Caco-2 (cell line): ENCODE measurements at regions not wholly inside any gene's neighbourhood (a gene's known extent, or its start where the extent isn't known, plus 50 kb on each side); places are given as distances from the start of the nearest gene placed in this dataset.

Experiments
- BruUV-seq: library from RNA; stranded (reverse); fragments of 400-500 nt; replicated peaks from 2 replicates; lab custom pipeline; 2021; lab: Mats Ljungman, UMichigan
- CTCF ChIA-PET: fragments of 300-600 bp; sonication (Branson Sonifier 250); formaldehyde crosslinking; loops from one replicate; lab custom pipeline; 2022; ENCODE audit warnings: antibody characterized with exemption; lab: Charles Lee
- POLR2A ChIA-PET: fragments of 300-600 bp; sonication (Branson Sonifier 250); formaldehyde crosslinking; loops from one replicate; lab custom pipeline; 2022; ENCODE audit warnings: antibody characterized with exemption; lab: Charles Lee
- DNase-seq, 2 experiments: peaks; one replicate each; pipeline versions ENCODE4 v3.0.0 to v3.0.0-alpha.2; 2020 to 2022
- H3K27me3 ChIP-seq: replicated peaks from 2 replicates; pipeline ENCODE4 v1.6.0; 2011; ENCODE audit warnings: low read length; ENCODE audit not compliant: control insufficient read depth, insufficient read depth
- H3K36me3 ChIP-seq: 2 replicates; pipeline ENCODE4 v1.5.1; 2011; ENCODE audit warnings: low read length; ENCODE audit not compliant: control insufficient read depth, insufficient read depth
- H3K4me1 ChIP-seq: fragments of 250-450 bp; sonication (Bioruptor Pico); 2 replicates; pipeline ENCODE4 v1.5.1; 2020; ENCODE audit warnings: mild to moderate bottlenecking
- H3K4me3 ChIP-seq: 2 replicates; pipeline ENCODE4 v1.5.1; 2011; ENCODE audit warnings: low read depth, mild to moderate bottlenecking, control low read depth, low read length
- H3K9me3 ChIP-seq: fragments of 250-450 bp; sonication (Bioruptor Pico); 2 replicates; pipeline ENCODE4 v1.5.1; 2020; ENCODE audit warnings: mild to moderate bottlenecking, moderate library complexity
- H3K27ac Mint-ChIP-seq: one replicate; pipeline ENCODE4 v1.8.0; 2022; ENCODE audit warnings: mixed read lengths; ENCODE audit not compliant: unreplicated experiment
- H3K27me3 Mint-ChIP-seq: one replicate; pipeline ENCODE4 v1.8.0; 2022; ENCODE audit warnings: mixed read lengths; ENCODE audit not compliant: insufficient read depth, unreplicated experiment
- H3K36me3 Mint-ChIP-seq: one replicate; pipeline ENCODE4 v1.8.0; 2022; ENCODE audit warnings: mild to moderate bottlenecking, mixed read lengths; ENCODE audit not compliant: insufficient read depth, unreplicated experiment
- H3K4me1 Mint-ChIP-seq: one replicate; pipeline ENCODE4 v1.8.0; 2022; ENCODE audit warnings: low read depth, mixed read lengths; ENCODE audit not compliant: unreplicated experiment
- H3K4me3 Mint-ChIP-seq: one replicate; pipeline ENCODE4 v1.8.0; 2022; ENCODE audit warnings: mild to moderate bottlenecking, moderate library complexity, mixed read lengths; ENCODE audit not compliant: unreplicated experiment
- H3K9me3 Mint-ChIP-seq: one replicate; pipeline ENCODE4 v1.8.0; 2022; ENCODE audit warnings: mixed read lengths; ENCODE audit not compliant: unreplicated experiment
- CTCF ChIP-seq, 2 experiments: fragments of 200-600 bp in 1 of 2; IDR thresholded peaks; 1 replicate in 1 of 2; 2 replicates in 1 of 2; pipeline versions ENCODE4 v1.5.1 to v1.8.0; 2011 to 2022; ENCODE audit warnings: antibody characterized with exemption in 1 of 2, control low read depth in 1 of 2, inconsistent platforms in 1 of 2, low read depth in 1 of 2, low read length in 1 of 2, mild to moderate bottlenecking in 1 of 2, moderate library complexity in 1 of 2; ENCODE audit not compliant: insufficient read depth in 1 of 2, severe bottlenecking in 1 of 2, unreplicated experiment in 1 of 2
- intact Hi-C: fragments of 100-400 bp; cut with micrococcal nuclease; formaldehyde crosslinking; loops from one replicate; pipeline ENCODE4 v1.10.0; 2022; ENCODE audit not compliant: unreplicated experiment

GRCh38 chr6:110545081-110545872 lies 68.9 kb upstream of the SLC22A16 start:
- no peak overlapping the region for H3K27ac Mint-ChIP-seq
- TF ChIP-seq CTCF (IDR thresholded peaks at IDR 0.05; ENCODE audit: insufficient read depth in 1 of 2, low read depth in 1 of 2, low read length in 1 of 2, severe bottlenecking in 1 of 2, unreplicated experiment in 1 of 2): no peak
- no peak for DNase-seq
- no peaks in the 10 kb centered on the region for H3K4me1 Mint-ChIP-seq
- H3K9me3 Mint-ChIP-seq: peaks cover 19% of the 10 kb centered on the region
- no peaks in the 10 kb centered on the region for H3K36me3 Mint-ChIP-seq
- Histone ChIP-seq H3K4me1 (no peaks in the 10 kb centered on the region), H3K27me3 (no peaks in the 10 kb centered on the region), H3K9me3 (no peaks in the 10 kb centered on the region), H3K36me3 (no peaks in the 10 kb centered on the region), H3K4me3 (no peak overlapping the region)
- H3K4me3 Mint-ChIP-seq: no peak overlapping the region
- ChIA-PET CTCF (no interaction called here), POLR2A (no interaction called here)
- BruUV-seq: no TSS peak
- H3K27me3 Mint-ChIP-seq: no peaks in the 10 kb centered on the region
- intact Hi-C loops: no loop called here

GRCh38 chr6:110544472-110544871 lies 68.1 kb upstream of the SLC22A16 start:
- intact Hi-C loops: no loop called here
- CTCF ChIA-PET: no interaction called here
- no peaks in the 10 kb centered on the region for H3K9me3 ChIP-seq
- peaks cover 19% of the 10 kb centered on the region for H3K9me3 Mint-ChIP-seq
- no peak overlapping the region for H3K4me3 ChIP-seq
- TF ChIP-seq CTCF (IDR thresholded peaks at IDR 0.05; ENCODE audit: insufficient read depth in 1 of 2, low read depth in 1 of 2, low read length in 1 of 2, severe bottlenecking in 1 of 2, unreplicated experiment in 1 of 2): no peak
- POLR2A ChIA-PET: no interaction called here
- BruUV-seq: no TSS peak
- no peaks in the 10 kb centered on the region for H3K27me3 Mint-ChIP-seq
- H3K4me1 ChIP-seq: no peaks in the 10 kb centered on the region
- no peak overlapping the region for H3K4me3 Mint-ChIP-seq
- DNase-seq: no peak
- H3K27me3 ChIP-seq: no peaks in the 10 kb centered on the region
- H3K4me1 Mint-ChIP-seq: no peaks in the 10 kb centered on the region
- no peaks in the 10 kb centered on the region for H3K36me3 Mint-ChIP-seq
- H3K27ac Mint-ChIP-seq: no peak overlapping the region
- H3K36me3 ChIP-seq: no peaks in the 10 kb centered on the region

- TF ChIP-seq CTCF (IDR thresholded peaks at IDR 0.05; ENCODE audit: insufficient read depth in 1 of 2, low read depth in 1 of 2, low read length in 1 of 2, severe bottlenecking in 1 of 2, unreplicated experiment in 1 of 2): no peak
- no peaks in the 10 kb centered on the region for H3K4me1 ChIP-seq
- ChIA-PET POLR2A (no interaction called here), CTCF (no interaction called here)
- Mint-ChIP-seq H3K36me3 (no peaks in the 10 kb centered on the region), H3K27ac (no peak overlapping the region), H3K9me3 (peaks cover 19% of the 10 kb centered on the region), H3K4me3 (no peak overlapping the region), H3K27me3 (no peaks in the 10 kb centered on the region), H3K4me1 (peaks cover under 1% of the 10 kb centered on the region)
- no peaks in the 10 kb centered on the region for H3K27me3 ChIP-seq
- no peak for DNase-seq
- no peaks in the 10 kb centered on the region for H3K36me3 ChIP-seq
- intact Hi-C loops: no loop called here
- no peak overlapping the region for H3K4me3 ChIP-seq
- no TSS peak for BruUV-seq
- no peaks in the 10 kb centered on the region for H3K9me3 ChIP-seq
Measured at GRCh38 chr6:110543106-110543505, 66.7 kb upstream of the SLC22A16 start.
